Activated T-helper 1 cell treated with anti-CD3 and anti-CD28 coated beads, Interleukin-12 subunit alpha, Interleukin-12 subunit beta, Interleukin-2, Interleukin-4 antibody, amounts not matched to agents 30 ng/mL and 10 ng/mL and 1 ng/mL, durations not matched to agents 14 hours and 24 hours and 36 hours (primary cell): ENCODE measurements at regions not wholly inside any gene's neighbourhood (a gene's known extent, or its start where the extent isn't known, plus 50 kb on each side); places are given as distances from the start of the nearest gene placed in this dataset.

Experiments used
- DNase-seq: peaks from one replicate; pipeline ENCODE4 v3.0.0; 2021; ENCODE audit warnings: low spot score
- H3K27ac Mint-ChIP-seq: one replicate; pipeline ENCODE4 v1.8.0; 2021; ENCODE audit warnings: mild to moderate bottlenecking, mixed read lengths
- H3K27me3 Mint-ChIP-seq: one replicate; pipeline ENCODE4 v1.8.0; 2022; ENCODE audit warnings: mild to moderate bottlenecking, moderate library complexity, mixed read lengths; ENCODE audit not compliant: insufficient read depth
- H3K36me3 Mint-ChIP-seq: one replicate; pipeline ENCODE4 v1.8.0; 2021; ENCODE audit warnings: low read depth, mixed read lengths
- H3K4me1 Mint-ChIP-seq: one replicate; pipeline ENCODE4 v1.8.0; 2021; ENCODE audit warnings: low read depth, mixed read lengths
- H3K4me3 Mint-ChIP-seq: one replicate; pipeline ENCODE4 v1.8.0; 2021; ENCODE audit warnings: mild to moderate bottlenecking, moderate library complexity, mixed read lengths
- H3K9me3 Mint-ChIP-seq: one replicate; pipeline ENCODE4 v1.8.0; 2021; ENCODE audit warnings: mixed read lengths
- intact Hi-C: fragments of 100-400 bp; cut with micrococcal nuclease; formaldehyde crosslinking; loops from one replicate; pipeline ENCODE4 v1.15.1; 2024

DNA sequence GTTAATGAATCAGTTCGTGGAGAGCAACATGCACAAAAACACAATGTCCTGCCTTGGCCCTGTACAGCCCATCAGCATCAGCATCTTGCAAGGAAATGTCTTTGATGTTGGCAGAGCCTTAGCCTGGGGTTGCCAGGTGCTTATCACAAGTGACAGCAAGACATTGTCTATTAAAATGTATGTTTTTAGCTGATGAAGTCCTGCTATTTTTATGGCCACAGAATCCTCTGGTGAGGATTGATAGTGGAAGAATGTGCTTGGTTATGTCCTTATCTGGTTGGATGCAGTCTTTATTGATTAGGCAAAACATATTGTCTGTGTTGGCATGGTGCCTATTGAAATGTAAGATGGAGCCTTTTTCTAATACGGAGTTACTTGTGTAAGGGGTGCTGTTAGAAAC lies 1427.0 kb upstream of the MIR17HG start:
- H3K9me3 Mint-ChIP-seq = peaks cover 10% of the 10 kb centered on the region
- no peak overlapping the region for H3K27ac Mint-ChIP-seq
- no peaks in the 10 kb centered on the region for H3K36me3 Mint-ChIP-seq
- no peak for DNase-seq
- no peaks in the 10 kb centered on the region for H3K27me3 Mint-ChIP-seq
- intact Hi-C loops = no loop called here
- no peak overlapping the region for H3K4me3 Mint-ChIP-seq
- H3K4me1 Mint-ChIP-seq = no peaks in the 10 kb centered on the region

DNA sequence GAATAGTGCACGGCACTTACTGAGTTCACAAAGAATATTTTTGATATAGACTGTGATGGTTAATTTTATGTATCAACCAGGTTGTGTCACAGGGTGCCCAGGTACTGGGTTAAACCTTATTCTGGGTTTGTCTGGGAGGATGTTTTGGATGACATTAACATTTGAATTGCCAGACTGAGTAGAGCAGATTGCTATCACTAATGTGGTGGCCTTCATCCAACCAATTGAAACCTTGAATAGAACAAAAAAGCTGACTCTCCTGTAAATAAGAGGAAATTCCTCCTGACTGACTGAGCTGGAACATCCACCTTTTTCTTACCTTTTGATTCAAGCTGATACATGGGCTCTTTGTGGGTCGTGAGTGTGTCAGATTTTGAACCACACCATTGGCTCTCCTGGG lies 1424.4 kb upstream of the MIR17HG start:
- intact Hi-C loops = no loop called here
- DNase-seq = no peak
- no peaks in the 10 kb centered on the region for H3K4me1 Mint-ChIP-seq
- H3K27ac Mint-ChIP-seq = no peak overlapping the region
- no peak overlapping the region for H3K4me3 Mint-ChIP-seq
- no peaks in the 10 kb centered on the region for H3K27me3 Mint-ChIP-seq
- peaks cover 6% of the 10 kb centered on the region for H3K9me3 Mint-ChIP-seq
- H3K36me3 Mint-ChIP-seq = no peaks in the 10 kb centered on the region

DNA sequence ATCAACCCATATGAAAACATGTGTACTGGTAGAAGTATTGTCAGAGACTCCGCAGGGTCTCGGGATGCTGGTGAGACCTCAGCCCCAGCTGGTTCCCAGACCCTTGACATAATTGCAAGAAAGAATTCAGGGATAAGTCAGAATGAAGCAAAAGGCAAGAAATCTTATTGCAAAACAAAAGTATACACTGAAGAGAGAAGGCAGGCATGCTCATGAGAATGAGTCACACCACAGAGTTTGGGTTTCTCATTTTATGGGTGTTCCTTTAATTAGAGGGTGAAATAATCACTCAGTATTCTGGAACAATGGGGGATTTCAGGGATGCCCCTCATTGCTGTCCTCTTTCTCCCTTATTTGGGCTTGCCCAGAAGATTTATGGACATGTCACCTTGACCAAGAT lies 1423.8 kb upstream of the MIR17HG start:
- DNase-seq = no peak
- Mint-ChIP-seq H3K27ac (no peak overlapping the region), H3K4me3 (no peak overlapping the region), H3K36me3 (no peaks in the 10 kb centered on the region), H3K4me1 (no peaks in the 10 kb centered on the region), H3K9me3 (peaks cover 6% of the 10 kb centered on the region), H3K27me3 (no peaks in the 10 kb centered on the region)
- intact Hi-C loops = no loop called here

DNA sequence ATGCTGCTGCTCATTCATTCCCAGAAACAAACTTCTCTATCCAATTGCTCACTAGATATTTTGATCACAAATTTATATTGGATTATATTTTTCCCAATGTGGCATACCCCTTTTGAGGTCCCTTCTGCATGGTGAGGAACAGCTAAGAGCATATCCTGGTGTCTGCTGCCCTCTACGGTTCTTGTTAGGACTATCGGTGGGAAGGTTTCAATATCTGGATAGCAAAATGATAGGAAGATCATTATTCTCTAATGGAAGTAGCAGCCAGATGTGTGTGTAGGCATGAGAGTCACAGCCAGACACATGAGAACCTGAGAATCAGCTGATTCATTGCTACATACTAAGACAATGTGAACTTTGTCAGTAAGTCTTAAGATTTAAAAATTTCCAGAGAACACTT lies 1422.4 kb upstream of the MIR17HG start:
- no peak for DNase-seq
- no peaks in the 10 kb centered on the region for H3K36me3 Mint-ChIP-seq
- H3K27me3 Mint-ChIP-seq = no peaks in the 10 kb centered on the region
- intact Hi-C loops = no loop called here
- no peak overlapping the region for H3K4me3 Mint-ChIP-seq
- H3K4me1 Mint-ChIP-seq = no peaks in the 10 kb centered on the region
- H3K27ac Mint-ChIP-seq = no peak overlapping the region
- peaks cover 6% of the 10 kb centered on the region for H3K9me3 Mint-ChIP-seq

DNA sequence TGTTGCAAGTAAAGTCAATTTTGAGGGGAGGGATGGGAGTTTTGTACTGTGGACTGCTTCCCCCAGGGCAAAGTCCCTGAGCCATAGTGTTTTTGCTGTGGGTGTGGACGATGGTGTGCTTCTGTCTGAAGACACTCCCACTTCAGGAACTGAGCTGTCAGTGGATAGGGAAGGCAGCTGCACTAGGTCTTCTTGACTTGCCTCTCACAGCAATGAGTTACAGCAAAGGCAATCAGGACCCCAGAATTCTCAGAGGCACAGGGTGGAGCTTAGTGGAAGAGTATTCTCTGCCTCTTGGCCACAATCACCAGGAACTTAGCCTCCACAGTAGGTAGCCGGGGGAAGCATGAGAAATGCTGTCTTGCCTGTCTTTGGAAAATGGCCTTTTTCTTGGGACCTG lies 1416.6 kb upstream of the MIR17HG start:
- H3K36me3 Mint-ChIP-seq = no peaks in the 10 kb centered on the region

DNA sequence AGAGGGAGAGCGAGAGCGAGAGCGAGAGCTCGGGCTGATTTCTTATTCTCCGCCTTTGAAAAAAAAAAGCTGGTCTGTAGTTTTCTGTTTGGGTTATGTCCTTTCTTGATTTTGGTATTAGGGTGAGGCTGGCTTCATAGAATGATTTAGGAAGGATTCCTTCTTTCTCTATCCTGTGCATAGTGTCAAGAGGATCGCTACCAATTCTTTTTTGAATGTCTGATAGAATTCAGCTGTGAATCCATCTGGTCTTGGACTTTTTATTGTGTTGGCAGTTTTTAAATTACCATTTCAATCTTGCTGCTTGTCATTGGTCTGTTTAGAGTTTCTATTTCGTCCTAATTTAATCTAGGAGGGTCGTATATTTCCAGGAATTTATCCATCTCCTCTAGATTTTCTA lies 1414.6 kb upstream of the MIR17HG start:
- no peaks in the 10 kb centered on the region for H3K36me3 Mint-ChIP-seq
- no peak overlapping the region for H3K27ac Mint-ChIP-seq
- no peaks in the 10 kb centered on the region for H3K27me3 Mint-ChIP-seq
- peaks cover 14% of the 10 kb centered on the region for H3K9me3 Mint-ChIP-seq
- DNase-seq = no peak
- no peaks in the 10 kb centered on the region for H3K4me1 Mint-ChIP-seq
- no peak overlapping the region for H3K4me3 Mint-ChIP-seq
- intact Hi-C loops = no loop called here

More for the DNA sequence above, 1416.6 kb upstream of the MIR17HG start:
- H3K4me1 Mint-ChIP-seq = no peaks in the 10 kb centered on the region
- H3K4me3 Mint-ChIP-seq = no peak overlapping the region
- H3K27ac Mint-ChIP-seq = no peak overlapping the region
- DNase-seq = no peak
- H3K9me3 Mint-ChIP-seq = peaks cover 6% of the 10 kb centered on the region
- intact Hi-C loops = no loop called here
- no peaks in the 10 kb centered on the region for H3K27me3 Mint-ChIP-seq

DNA sequence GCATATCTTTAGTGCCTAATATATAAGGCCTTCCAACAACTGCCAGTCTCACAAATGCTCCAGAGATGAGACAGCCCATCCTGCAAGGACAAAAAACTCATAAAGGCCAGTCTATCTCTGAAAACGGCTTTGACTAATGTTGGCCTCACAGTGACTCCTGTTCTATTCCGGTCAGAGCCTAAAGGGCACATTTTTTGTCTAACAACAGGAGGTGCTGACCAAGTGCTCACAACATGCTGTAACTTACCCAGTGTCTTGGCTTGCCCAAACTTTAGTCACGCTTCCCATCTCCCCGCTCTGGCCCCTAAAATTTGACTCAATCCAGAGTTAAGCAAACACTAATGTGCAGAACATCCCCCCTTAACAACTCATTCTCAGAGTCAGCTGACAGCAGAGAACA lies 1411.2 kb upstream of the MIR17HG start:
- Mint-ChIP-seq H3K9me3 (peaks cover 29% of the 10 kb centered on the region), H3K36me3 (no peaks in the 10 kb centered on the region), H3K4me1 (no peaks in the 10 kb centered on the region), H3K4me3 (no peak overlapping the region), H3K27me3 (no peaks in the 10 kb centered on the region), H3K27ac (no peak overlapping the region)
- DNase-seq = no peak
- intact Hi-C loops = no loop called here

DNA sequence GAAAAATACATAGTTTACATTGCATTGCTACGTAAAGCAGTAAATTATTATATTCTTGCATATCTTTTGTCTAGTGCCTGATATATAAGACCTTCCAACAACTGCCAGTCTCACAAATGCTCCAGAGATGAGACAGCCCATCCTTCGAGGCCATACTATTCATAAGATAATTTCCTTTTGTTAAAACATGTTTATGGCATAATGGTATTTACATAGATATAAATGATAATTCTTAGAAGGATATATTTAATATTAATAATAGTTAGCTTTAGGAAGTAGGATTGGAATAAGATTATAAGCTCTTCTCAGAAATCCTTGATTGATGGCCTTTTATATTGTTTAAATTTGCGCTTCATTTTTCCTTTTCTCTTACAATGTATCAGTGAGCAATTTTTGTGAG lies 1410.1 kb upstream of the MIR17HG start:
- no peaks in the 10 kb centered on the region for H3K36me3 Mint-ChIP-seq
- H3K9me3 Mint-ChIP-seq = peaks cover 29% of the 10 kb centered on the region
- no peak overlapping the region for H3K27ac Mint-ChIP-seq
- no peak for DNase-seq
- no peaks in the 10 kb centered on the region for H3K4me1 Mint-ChIP-seq
- intact Hi-C loops = no loop called here
- H3K27me3 Mint-ChIP-seq = no peaks in the 10 kb centered on the region
- no peak overlapping the region for H3K4me3 Mint-ChIP-seq

DNA sequence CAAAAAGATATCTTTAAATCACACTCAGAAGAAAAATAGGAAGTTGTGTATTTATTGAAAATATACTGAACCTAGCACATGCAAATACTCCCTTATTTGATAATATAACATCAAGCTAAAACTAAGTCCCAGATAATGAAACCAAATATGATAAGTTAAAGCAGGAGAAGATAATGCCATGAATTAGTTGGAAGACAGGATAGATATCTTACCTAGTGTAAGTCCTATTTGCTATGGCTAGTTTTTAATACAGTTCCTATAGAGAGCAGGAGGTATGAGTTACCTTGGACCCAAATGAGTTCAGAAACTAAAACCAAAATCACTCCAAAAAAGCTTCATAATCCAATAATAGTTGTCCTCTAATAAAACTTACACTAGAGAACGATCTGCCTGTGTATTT lies 1407.1 kb upstream of the MIR17HG start:
- Mint-ChIP-seq H3K27ac (no peak overlapping the region), H3K36me3 (no peaks in the 10 kb centered on the region), H3K4me1 (no peaks in the 10 kb centered on the region), H3K9me3 (peaks cover 24% of the 10 kb centered on the region), H3K27me3 (no peaks in the 10 kb centered on the region), H3K4me3 (no peak overlapping the region)
- DNase-seq = no peak
- intact Hi-C loops = no loop called here

DNA sequence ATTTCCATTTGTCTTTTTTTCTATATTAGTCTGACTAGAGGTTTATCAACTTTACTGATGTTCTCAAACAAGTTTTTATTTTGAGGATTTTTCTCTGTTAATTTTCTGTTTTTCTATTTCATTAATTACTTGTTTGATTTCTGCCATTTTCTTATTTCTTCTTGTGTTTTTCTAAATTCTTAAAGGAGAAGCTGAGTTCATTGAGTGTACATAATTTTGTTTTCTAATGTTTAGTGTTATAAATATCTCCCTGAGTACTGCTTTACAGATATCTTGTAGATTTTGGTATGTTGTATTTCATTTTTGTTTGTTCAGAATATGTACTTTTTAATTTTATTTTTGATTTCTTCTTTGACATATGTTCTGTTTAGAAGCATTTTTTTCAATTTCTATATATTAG lies 1404.3 kb upstream of the MIR17HG start:
- H3K9me3 Mint-ChIP-seq = peaks cover 19% of the 10 kb centered on the region
- no peaks in the 10 kb centered on the region for H3K27me3 Mint-ChIP-seq
- no peaks in the 10 kb centered on the region for H3K4me1 Mint-ChIP-seq
- no peak overlapping the region for H3K4me3 Mint-ChIP-seq
- no peak overlapping the region for H3K27ac Mint-ChIP-seq
- H3K36me3 Mint-ChIP-seq = no peaks in the 10 kb centered on the region
- no peak for DNase-seq
- intact Hi-C loops = no loop called here

DNA sequence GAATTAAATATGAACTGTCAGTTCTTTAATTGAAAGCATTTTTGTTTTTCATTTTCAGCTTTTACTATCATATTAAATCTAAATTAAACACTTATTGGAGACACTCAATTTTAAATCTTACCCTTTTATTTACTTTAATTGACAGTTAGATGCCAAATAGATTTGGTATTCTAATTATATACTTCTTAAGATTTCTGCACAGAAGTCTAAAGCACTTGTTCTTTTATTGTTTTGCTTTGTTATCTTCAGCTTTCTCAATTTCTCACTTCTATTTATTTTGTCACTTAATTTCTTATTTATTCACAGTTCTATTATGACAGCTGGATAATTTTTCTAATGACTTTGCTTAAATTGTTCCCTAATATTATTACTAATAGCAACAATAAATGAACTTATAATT lies 1397.3 kb upstream of the MIR17HG start:
- intact Hi-C loops = no loop called here

DNA sequence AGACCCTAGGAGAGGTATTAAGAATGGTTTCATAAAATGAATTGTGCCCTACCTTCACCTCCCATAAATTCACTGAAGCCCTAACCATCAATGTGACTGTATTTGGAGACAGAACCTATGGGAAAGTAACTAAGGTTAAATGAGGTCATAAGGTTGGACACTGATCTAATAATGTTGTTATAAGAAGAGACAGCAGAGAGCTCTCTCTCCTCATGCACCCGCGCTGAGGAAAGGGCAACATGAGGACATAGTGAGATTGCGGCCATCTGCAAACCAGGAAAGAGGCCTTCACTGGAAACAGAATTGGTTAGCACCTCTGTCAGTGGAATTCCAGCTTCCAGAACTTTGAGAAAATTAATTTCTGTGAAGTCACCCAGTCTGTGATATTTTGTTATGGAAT lies 1396.1 kb upstream of the MIR17HG start:
- intact Hi-C loops = no loop called here
- no peaks in the 10 kb centered on the region for H3K4me1 Mint-ChIP-seq

More for the DNA sequence above, 1397.3 kb upstream of the MIR17HG start:
- Mint-ChIP-seq H3K27ac (no peak overlapping the region), H3K36me3 (no peaks in the 10 kb centered on the region), H3K9me3 (peaks cover 9% of the 10 kb centered on the region), H3K4me1 (no peaks in the 10 kb centered on the region), H3K4me3 (no peak overlapping the region), H3K27me3 (no peaks in the 10 kb centered on the region)
- DNase-seq = no peak

DNA sequence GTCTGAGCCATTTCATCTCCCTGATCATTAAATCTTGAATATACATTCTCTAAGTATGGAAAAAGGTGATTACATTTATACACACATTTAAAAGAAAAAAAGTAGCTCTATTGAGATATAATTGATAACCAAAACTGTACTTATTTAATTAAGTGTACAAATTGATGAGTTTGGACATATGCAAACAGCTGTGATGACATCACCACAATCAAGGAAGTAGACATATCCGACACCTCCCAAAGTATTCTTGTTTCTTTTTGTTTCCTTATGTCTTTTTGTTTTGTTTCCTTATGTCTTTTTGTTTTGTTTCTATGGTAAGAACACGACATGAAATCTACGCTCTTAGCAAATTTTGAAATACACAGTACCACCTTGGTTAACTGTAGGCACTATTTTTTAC lies 1393.9 kb upstream of the MIR17HG start:
- H3K4me1 Mint-ChIP-seq = no peaks in the 10 kb centered on the region
- H3K27me3 Mint-ChIP-seq = no peaks in the 10 kb centered on the region
- no peak for DNase-seq
- H3K9me3 Mint-ChIP-seq = peaks cover 6% of the 10 kb centered on the region
- no peaks in the 10 kb centered on the region for H3K36me3 Mint-ChIP-seq
- no peak overlapping the region for H3K27ac Mint-ChIP-seq
- no peak overlapping the region for H3K4me3 Mint-ChIP-seq
- intact Hi-C loops = no loop called here

More for the DNA sequence above, 1396.1 kb upstream of the MIR17HG start:
- Mint-ChIP-seq H3K9me3 (peaks cover 6% of the 10 kb centered on the region), H3K4me3 (no peak overlapping the region), H3K27me3 (no peaks in the 10 kb centered on the region), H3K27ac (no peak overlapping the region), H3K36me3 (no peaks in the 10 kb centered on the region)
- DNase-seq = no peak

DNA sequence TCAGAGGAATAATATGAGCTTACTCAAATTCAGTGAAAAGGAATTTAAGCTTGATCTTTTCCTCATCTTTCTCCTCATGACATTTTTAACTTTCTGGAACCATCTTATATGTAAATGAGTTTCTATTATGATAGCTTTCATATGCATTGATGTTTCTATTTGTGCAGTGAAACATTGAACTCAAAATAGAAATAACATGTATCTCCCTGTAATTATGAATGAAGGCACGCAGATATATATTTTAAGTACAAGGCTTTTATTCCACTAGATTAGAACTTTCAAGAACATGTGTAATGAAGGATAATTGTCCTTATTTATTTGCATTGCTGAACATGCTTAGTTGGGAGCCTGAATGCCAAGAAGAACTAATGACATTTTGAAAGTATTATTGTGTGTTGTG lies 1391.7 kb upstream of the MIR17HG start:
- Mint-ChIP-seq H3K4me3 (no peak overlapping the region), H3K27me3 (no peaks in the 10 kb centered on the region), H3K27ac (no peak overlapping the region), H3K4me1 (no peaks in the 10 kb centered on the region), H3K36me3 (no peaks in the 10 kb centered on the region), H3K9me3 (peaks cover 10% of the 10 kb centered on the region)
- DNase-seq = no peak
- intact Hi-C loops = no loop called here
